ENCODE measurements at regions not wholly inside any gene's neighbourhood (a gene's known extent, or its start where the extent isn't known, plus 50 kb on each side); places are given as distances from the start of the nearest gene placed in this dataset.

GRCh38 chr16:13852827-13853226 lies 67.1 kb upstream of the ERCC4 start:
- TF ChIP-seq, protein P1, sequence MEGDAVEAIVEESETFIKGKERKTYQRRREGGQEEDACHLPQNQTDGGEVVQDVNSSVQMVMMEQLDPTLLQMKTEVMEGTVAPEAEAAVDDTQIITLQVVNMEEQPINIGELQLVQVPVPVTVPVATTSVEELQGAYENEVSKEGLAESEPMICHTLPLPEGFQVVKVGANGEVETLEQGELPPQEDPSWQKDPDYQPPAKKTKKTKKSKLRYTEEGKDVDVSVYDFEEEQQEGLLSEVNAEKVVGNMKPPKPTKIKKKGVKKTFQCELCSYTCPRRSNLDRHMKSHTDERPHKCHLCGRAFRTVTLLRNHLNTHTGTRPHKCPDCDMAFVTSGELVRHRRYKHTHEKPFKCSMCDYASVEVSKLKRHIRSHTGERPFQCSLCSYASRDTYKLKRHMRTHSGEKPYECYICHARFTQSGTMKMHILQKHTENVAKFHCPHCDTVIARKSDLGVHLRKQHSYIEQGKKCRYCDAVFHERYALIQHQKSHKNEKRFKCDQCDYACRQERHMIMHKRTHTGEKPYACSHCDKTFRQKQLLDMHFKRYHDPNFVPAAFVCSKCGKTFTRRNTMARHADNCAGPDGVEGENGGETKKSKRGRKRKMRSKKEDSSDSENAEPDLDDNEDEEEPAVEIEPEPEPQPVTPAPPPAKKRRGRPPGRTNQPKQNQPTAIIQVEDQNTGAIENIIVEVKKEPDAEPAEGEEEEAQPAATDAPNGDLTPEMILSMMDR (IDR thresholded peaks at IDR 0.05), result no peak
- no peak for TF ChIP-seq POLR2A (IDR thresholded peaks at IDR 0.05)
